HL-60 (cell line): ENCODE measurements at regions not wholly inside any gene's neighbourhood (a gene's known extent, or its start where the extent isn't known, plus 50 kb on each side); places are given as distances from the start of the nearest gene placed in this dataset.
A peak's percentile ranks its signal among the peaks of the same experiment; 100 is the strongest.

Experiments used
- DNase-seq, 2 experiments: peaks; one replicate each; pipeline ENCODE4 v3.0.0-alpha.2; 2010 to 2020; ENCODE audit warnings: low read depth in 1 of 2, low spot score in 1 of 2
- H3K27ac ChIP-seq: fragments of 250-450 bp; sonication (Bioruptor Pico); replicated peaks from 2 replicates; pipeline ENCODE4 v1.5.1; 2020; ENCODE audit warnings: mild to moderate bottlenecking, moderate library complexity
- H3K27me3 ChIP-seq: fragments of 250-450 bp; sonication (Bioruptor Pico); 2 replicates; pipeline ENCODE4 v1.5.1; 2021; ENCODE audit warnings: mild to moderate bottlenecking, moderate library complexity; ENCODE audit not compliant: insufficient read depth, poor library complexity, severe bottlenecking
- H3K4me3 ChIP-seq: replicated peaks from 2 replicates; pipeline ENCODE4 v1.5.1; 2011; ENCODE audit warnings: mild to moderate bottlenecking, control low read depth, low read length; ENCODE audit not compliant: insufficient read depth
- CTCF ChIP-seq: IDR thresholded peaks from one replicate; pipeline ENCODE4 v1.5.1; 2011; ENCODE audit warnings: low read length, control low read depth, inconsistent platforms; ENCODE audit not compliant: insufficient read depth
- GABPA ChIP-seq: IDR thresholded peaks from 2 replicates; pipeline ENCODE4 v1.6.1; 2012; ENCODE audit warnings: low read depth
- POLR2AphosphoS5 ChIP-seq: IDR thresholded peaks from 2 replicates; pipeline ENCODE4 v1.6.1; 2012; ENCODE audit warnings: low read depth
- REST ChIP-seq: IDR thresholded peaks from 2 replicates; pipeline ENCODE4 v1.6.1; 2012; ENCODE audit warnings: low read depth; ENCODE audit not compliant: insufficient replicate concordance
- SPI1 ChIP-seq: IDR thresholded peaks from 2 replicates; pipeline ENCODE4 v1.6.1; 2012; ENCODE audit warnings: low read depth, mild to moderate bottlenecking, borderline replicate concordance

- DNase-seq = no peak
- no peaks in the 10 kb centered on the region for H3K27me3 ChIP-seq
- TF ChIP-seq REST (no peak), GABPA (no peak), POLR2AphosphoS5 (no peak), CTCF (no peak), SPI1 (no peak)
- no peak overlapping the region for H3K27ac ChIP-seq
- H3K4me3 ChIP-seq = no peak overlapping the region
Measured at GRCh38 chr21:17446737-17447136, 66.1 kb upstream of the CXADR start.

- no peak for TF ChIP-seq REST
- TF ChIP-seq SPI1 = no peak
- no peak for TF ChIP-seq CTCF
- TF ChIP-seq GABPA = no peak
- no peak for TF ChIP-seq POLR2AphosphoS5
- Histone ChIP-seq H3K27ac (no peak overlapping the region), H3K27me3 (no peaks in the 10 kb centered on the region), H3K4me3 (no peak overlapping the region)
- no peak for DNase-seq
Measured at GRCh38 chr21:17449701-17450100, 63.1 kb upstream of the CXADR start.

GRCh38 chr21:17451364-17451891 lies 61.4 kb upstream of the CXADR start:
- Histone ChIP-seq H3K27me3 (no peaks in the 10 kb centered on the region), H3K4me3 (no peak overlapping the region), H3K27ac (no peak overlapping the region)
- peak in 1 of 2 experiments; percentile 1 for DNase-seq
- TF ChIP-seq CTCF (no peak), GABPA (no peak), POLR2AphosphoS5 (no peak), SPI1 (no peak), REST (no peak)
